ENCODE measurements at regions not wholly inside any gene's neighbourhood (a gene's known extent, or its start where the extent isn't known, plus 50 kb on each side); places are given as distances from the start of the nearest gene placed in this dataset.

DNA sequence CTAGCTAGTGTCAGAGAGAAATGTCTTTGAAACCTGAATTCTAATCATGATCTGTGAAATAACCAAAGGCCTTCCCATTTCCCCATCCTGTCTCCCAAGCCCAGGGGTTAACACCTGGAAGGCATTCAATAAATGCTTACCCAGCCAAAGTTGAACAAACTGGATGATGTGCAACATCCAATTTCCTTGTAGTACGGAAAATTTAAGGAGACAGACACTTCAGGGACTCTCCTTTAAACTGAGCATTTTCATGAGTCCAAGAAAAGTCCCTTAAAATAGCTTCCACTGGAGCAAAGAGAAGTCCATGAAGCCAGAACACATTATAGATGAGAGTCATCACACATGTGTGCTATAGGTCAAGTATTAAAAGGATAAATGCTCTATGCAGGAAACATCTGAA is 271.2 kb downstream of the RAB28 start:
- RAD21 ChIA-PET (ENCODE audit: low non-redundant PET in 1 of 2, low total read pairs in 2 of 2, uncharacterized antibody in 2 of 2, unreplicated experiment in 2 of 2): no interaction called here
- CTCF ChIA-PET: no interaction called here
- POLR2A ChIA-PET: no interaction called here
- H3K79me2 ChIP-seq (ENCODE audit: insufficient read depth, low read length): no peaks in the 10 kb centered on the region
- no peaks in the 10 kb centered on the region for H3K4me1 ChIP-seq (ENCODE audit: control insufficient read depth in 1 of 2, insufficient read depth in 2 of 2, low read length in 2 of 2)
- intact Hi-C loops (cut with micrococcal nuclease): no loop called here
- no peaks in the 10 kb centered on the region for H3K36me3 ChIP-seq (ENCODE audit: control insufficient read depth in 1 of 2, insufficient read depth in 2 of 2, low read length in 2 of 2)
- no peak for DNase-seq (ENCODE audit: low read depth, low spot score)
- H2AFZ ChIP-seq (ENCODE audit: low read depth, low read length, poor library complexity, severe bottlenecking): no peak overlapping the region
- TF ChIP-seq YY1 (IDR thresholded peaks at IDR 0.05; ENCODE audit: extremely low read depth, insufficient replicate concordance, low read depth, low read length): no peak
- TF ChIP-seq, protein P1, sequence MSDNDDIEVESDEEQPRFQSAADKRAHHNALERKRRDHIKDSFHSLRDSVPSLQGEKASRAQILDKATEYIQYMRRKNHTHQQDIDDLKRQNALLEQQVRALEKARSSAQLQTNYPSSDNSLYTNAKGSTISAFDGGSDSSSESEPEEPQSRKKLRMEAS (IDR thresholded peaks at IDR 0.05): no peak
- no peak for TF ChIP-seq ZNF274 (IDR thresholded peaks at IDR 0.05; ENCODE audit: low read depth, low read length)
- no peak for TF ChIP-seq RAD21 (IDR thresholded peaks at IDR 0.05; ENCODE audit: low read depth)
- TF ChIP-seq ELF1 (IDR thresholded peaks at IDR 0.05; ENCODE audit: borderline replicate concordance, low read depth): no peak
- TF ChIP-seq SRF (IDR thresholded peaks at IDR 0.05; ENCODE audit: low read depth): no peak
- TF ChIP-seq ZFX (IDR thresholded peaks at IDR 0.05): no peak
- no peak for TF ChIP-seq SIN3A (IDR thresholded peaks at IDR 0.05; ENCODE audit: low read depth)
- no peak for TF ChIP-seq POLR2A (IDR thresholded peaks at IDR 0.05; ENCODE audit: borderline replicate concordance, extremely low read depth, insufficient read depth, insufficient read length)
- TF ChIP-seq, protein P2, sequence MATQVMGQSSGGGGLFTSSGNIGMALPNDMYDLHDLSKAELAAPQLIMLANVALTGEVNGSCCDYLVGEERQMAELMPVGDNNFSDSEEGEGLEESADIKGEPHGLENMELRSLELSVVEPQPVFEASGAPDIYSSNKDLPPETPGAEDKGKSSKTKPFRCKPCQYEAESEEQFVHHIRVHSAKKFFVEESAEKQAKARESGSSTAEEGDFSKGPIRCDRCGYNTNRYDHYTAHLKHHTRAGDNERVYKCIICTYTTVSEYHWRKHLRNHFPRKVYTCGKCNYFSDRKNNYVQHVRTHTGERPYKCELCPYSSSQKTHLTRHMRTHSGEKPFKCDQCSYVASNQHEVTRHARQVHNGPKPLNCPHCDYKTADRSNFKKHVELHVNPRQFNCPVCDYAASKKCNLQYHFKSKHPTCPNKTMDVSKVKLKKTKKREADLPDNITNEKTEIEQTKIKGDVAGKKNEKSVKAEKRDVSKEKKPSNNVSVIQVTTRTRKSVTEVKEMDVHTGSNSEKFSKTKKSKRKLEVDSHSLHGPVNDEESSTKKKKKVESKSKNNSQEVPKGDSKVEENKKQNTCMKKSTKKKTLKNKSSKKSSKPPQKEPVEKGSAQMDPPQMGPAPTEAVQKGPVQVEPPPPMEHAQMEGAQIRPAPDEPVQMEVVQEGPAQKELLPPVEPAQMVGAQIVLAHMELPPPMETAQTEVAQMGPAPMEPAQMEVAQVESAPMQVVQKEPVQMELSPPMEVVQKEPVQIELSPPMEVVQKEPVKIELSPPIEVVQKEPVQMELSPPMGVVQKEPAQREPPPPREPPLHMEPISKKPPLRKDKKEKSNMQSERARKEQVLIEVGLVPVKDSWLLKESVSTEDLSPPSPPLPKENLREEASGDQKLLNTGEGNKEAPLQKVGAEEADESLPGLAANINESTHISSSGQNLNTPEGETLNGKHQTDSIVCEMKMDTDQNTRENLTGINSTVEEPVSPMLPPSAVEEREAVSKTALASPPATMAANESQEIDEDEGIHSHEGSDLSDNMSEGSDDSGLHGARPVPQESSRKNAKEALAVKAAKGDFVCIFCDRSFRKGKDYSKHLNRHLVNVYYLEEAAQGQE (IDR thresholded peaks at IDR 0.05; ENCODE audit: low read depth): no peak
- ATAC-seq: no peak
- H3K9me2 ChIP-seq (ENCODE audit: insufficient read depth): no peaks in the 10 kb centered on the region
- no peaks in the 10 kb centered on the region for H3K27me3 ChIP-seq (ENCODE audit: insufficient read depth, low read length)
- no TSS peak for BruUV-seq (replicated peaks)
- H3K27ac ChIP-seq (ENCODE audit: low read depth, low read length): no peak overlapping the region
- no peaks in the 10 kb centered on the region for H3K9me3 ChIP-seq (ENCODE audit: control insufficient read depth in 1 of 2, insufficient read depth in 1 of 2, low read depth in 1 of 2, low read length in 2 of 2)
- no peak overlapping the region for H3K4me3 ChIP-seq (replicated peaks in 1 of 2; ENCODE audit: low read depth in 1 of 2, low read length in 2 of 2)
- no peaks in the 10 kb centered on the region for H4K20me1 ChIP-seq (ENCODE audit: insufficient read depth)
- H3K9ac ChIP-seq (ENCODE audit: low read length): no peak overlapping the region
- H3K4me2 ChIP-seq (ENCODE audit: low read length): no peak overlapping the region
